Activated T-cell treated with anti-CD3 and anti-CD28 coated beads, Interleukin-2, amount 50 U/mL, for 4 hours (primary cell): ENCODE measurements at regions not wholly inside any gene's neighbourhood (a gene's known extent, or its start where the extent isn't known, plus 50 kb on each side); places are given as distances from the start of the nearest gene placed in this dataset.

ENCODE experiments used
- ATAC-seq, 2 donors: fragments of 200-7000 bp; cut with Tn5 transposase; one replicate each; pipeline ENCODE4 v1.10.0; 2021
- DNase-seq: peaks from one replicate; pipeline ENCODE4 v3.0.0-alpha.2; 2020
- H3K27me3 Mint-ChIP-seq: one replicate; pipeline ENCODE4 v1.8.0; 2021; ENCODE audit warnings: low read depth, mixed read lengths
- H3K36me3 Mint-ChIP-seq: one replicate; pipeline ENCODE4 v1.8.0; 2022; ENCODE audit warnings: mixed read lengths; ENCODE audit not compliant: insufficient read depth
- H3K4me1 Mint-ChIP-seq: one replicate; pipeline ENCODE4 v1.8.0; 2021; ENCODE audit warnings: low read depth, mixed read lengths
- H3K4me3 Mint-ChIP-seq: one replicate; pipeline ENCODE4 v1.8.0; 2021; ENCODE audit warnings: mild to moderate bottlenecking, moderate library complexity, mixed read lengths
- H3K9me3 Mint-ChIP-seq: one replicate; pipeline ENCODE4 v1.8.0; 2021; ENCODE audit warnings: mixed read lengths

DNA sequence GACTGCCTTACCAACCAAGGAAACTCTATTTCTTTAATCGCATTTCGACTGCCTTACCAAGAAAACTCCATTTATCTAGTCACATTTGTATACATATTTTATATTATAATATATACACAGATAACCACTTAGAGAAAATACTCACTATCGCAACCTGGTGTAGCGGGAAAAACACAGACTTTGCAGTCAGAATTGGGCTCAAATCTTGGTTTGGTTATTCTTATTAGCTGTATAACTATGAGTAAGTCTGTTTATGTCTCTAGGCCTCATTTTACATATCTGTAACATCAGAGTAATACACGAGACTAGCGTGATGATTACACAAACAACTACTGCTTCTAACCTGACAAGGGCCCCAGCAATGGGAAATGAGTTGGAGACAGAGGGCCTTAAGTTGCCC is 127.5 kb upstream of the POU5F2 start:
- H3K27me3 Mint-ChIP-seq = no peaks in the 10 kb centered on the region
- H3K9me3 Mint-ChIP-seq = no peaks in the 10 kb centered on the region
- H3K4me3 Mint-ChIP-seq = no peak overlapping the region
- DNase-seq (no peak), ATAC-seq (no peak)
- peaks cover 4% of the 10 kb centered on the region for H3K4me1 Mint-ChIP-seq
- H3K36me3 Mint-ChIP-seq = peaks cover 17% of the 10 kb centered on the region

DNA sequence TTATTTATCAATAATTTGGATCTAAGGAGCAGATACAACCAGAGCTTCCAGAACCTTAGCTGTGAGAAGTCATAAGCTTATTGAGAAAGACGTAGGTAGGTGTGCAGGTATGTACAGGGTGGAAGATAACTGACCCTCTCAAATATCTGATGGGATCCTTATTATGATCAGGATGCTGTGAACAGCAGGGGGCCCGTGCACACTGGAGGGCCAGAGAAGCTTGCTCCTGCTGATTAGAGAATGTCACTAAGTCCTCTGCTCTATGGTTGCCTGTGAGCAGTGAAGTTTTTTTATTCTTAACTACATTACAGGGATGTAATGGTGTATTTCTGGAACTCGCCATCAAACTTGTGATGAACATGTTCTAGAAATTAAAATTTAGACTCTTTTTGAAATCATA is 108.9 kb upstream of the POU5F2 start:
- H3K9me3 Mint-ChIP-seq = peaks cover 9% of the 10 kb centered on the region
- DNase-seq (no peak), ATAC-seq (no peak)
- no peak overlapping the region for H3K4me3 Mint-ChIP-seq
- no peaks in the 10 kb centered on the region for H3K27me3 Mint-ChIP-seq
- no peaks in the 10 kb centered on the region for H3K4me1 Mint-ChIP-seq
- H3K36me3 Mint-ChIP-seq = peaks cover 18% of the 10 kb centered on the region

DNA sequence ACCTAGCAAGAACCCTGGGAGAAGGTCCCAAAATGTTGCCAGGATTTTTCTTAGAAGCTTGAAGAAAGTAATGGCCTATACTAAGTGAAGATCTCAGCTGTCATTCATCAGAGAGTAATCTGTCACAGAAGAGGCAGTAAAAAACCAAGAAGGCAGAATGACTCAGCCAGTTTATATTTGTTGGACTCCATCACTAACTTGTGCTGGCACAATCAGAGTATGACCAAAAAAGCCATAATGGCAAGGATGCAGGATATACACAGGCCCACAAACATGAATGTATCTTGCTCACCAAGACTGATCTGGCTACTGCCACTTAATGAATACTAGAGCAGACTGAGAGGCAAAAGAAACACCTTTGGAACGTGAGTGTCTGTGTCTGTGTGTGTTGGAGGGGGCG is 104.0 kb upstream of the POU5F2 start:
- ATAC-seq (no peak), DNase-seq (no peak)
- no peak overlapping the region for H3K4me3 Mint-ChIP-seq
- no peaks in the 10 kb centered on the region for H3K4me1 Mint-ChIP-seq
- H3K27me3 Mint-ChIP-seq = no peaks in the 10 kb centered on the region
- H3K36me3 Mint-ChIP-seq = peaks cover 50% of the 10 kb centered on the region
- H3K9me3 Mint-ChIP-seq = peaks cover 28% of the 10 kb centered on the region

DNA sequence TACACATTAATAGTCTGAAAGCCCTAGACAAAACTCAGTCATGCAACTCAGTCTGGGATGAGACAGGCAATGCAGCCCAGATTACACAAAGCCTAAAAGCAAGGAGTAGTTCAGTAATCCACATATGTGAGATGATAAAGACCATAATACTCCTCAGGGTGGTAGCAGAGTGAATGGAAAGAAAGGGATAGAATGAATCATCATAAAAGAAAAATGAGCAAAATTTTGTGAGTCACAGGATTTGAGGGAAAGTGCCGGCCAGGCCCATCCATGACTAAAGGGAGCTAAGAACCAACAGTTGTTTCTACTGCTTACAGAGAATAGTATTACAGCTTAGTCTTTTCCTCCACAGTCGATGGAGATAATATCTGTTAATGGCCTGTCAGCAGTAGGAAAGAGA is 90.0 kb upstream of the POU5F2 start:
- ATAC-seq (no peak), DNase-seq (no peak)
- Mint-ChIP-seq H3K36me3 (peaks cover 27% of the 10 kb centered on the region), H3K27me3 (no peaks in the 10 kb centered on the region), H3K4me1 (no peaks in the 10 kb centered on the region), H3K4me3 (no peak overlapping the region), H3K9me3 (peaks cover 11% of the 10 kb centered on the region)

DNA sequence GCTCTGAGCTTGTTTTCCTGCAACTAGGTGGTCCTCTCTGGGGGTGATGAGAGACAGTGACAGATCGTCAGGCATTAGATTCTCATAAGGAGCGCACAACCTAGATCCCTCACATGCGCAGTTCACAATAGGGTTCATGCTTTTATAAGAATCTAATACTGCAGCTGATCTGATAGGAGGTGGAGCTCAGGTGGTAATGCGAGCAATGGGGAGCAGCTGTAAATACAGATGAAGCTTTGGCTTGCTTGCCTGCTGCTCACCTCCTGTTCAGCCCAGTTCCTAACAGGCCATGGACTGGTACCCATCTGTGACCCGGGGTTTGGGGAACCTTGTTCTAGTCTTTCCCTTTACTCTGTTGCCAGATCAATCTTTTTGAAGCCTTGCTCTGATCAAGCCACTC is 89.5 kb upstream of the POU5F2 start:
- H3K4me3 Mint-ChIP-seq = no peak overlapping the region
- peaks cover 29% of the 10 kb centered on the region for H3K36me3 Mint-ChIP-seq
- no peaks in the 10 kb centered on the region for H3K4me1 Mint-ChIP-seq
- DNase-seq (no peak), ATAC-seq (no peak)
- no peaks in the 10 kb centered on the region for H3K27me3 Mint-ChIP-seq
- H3K9me3 Mint-ChIP-seq = peaks cover 11% of the 10 kb centered on the region

DNA sequence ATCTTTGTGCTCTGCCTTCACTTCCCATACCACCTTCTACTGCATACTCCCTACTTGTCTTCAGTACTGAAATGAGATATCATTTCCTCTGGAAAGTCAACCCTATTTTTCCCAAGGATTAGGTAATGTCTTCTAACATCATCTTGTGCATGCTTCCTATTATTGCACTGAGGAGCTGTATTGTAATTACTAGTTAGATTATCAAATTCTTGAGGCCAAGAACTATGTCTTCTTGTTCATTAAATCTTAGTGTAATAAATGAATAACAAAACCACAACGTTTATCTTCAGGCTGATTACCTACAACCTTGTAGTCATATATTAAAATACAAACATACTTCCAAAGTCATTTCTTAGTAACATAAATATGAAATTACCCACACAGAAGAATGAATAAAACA is 87.9 kb upstream of the POU5F2 start:
- Mint-ChIP-seq H3K9me3 (peaks cover 20% of the 10 kb centered on the region), H3K4me3 (no peak overlapping the region), H3K36me3 (peaks cover 39% of the 10 kb centered on the region), H3K4me1 (no peaks in the 10 kb centered on the region), H3K27me3 (no peaks in the 10 kb centered on the region)
- no peak for DNase-seq
- no peak for ATAC-seq

DNA sequence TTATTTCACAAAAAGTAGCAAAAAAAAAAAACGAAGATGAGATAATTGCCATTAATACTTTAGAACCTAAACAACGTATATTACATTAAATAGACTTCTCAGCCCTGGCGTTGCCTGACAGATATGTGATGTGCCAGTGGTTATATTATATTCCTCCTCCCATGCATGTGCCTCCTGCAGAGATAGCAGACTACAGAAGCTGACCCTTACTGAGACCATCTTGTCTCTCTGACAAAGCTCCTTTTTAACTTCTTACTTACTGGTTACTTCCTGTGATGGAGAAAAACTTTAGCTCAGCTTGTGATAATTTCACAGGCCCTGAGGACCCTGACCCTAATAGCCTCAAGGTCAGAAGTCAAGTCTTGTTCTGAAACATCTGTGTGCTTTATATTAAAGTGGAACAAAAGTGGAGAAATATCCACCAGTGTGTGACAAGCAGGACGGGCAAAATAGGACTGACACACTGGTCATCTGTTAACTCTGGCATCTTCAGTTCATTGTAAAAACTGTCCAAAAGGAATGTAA is 80.6 kb upstream of the POU5F2 start:
- H3K36me3 Mint-ChIP-seq = peaks cover 30% of the 10 kb centered on the region
- ATAC-seq = no peak

DNA sequence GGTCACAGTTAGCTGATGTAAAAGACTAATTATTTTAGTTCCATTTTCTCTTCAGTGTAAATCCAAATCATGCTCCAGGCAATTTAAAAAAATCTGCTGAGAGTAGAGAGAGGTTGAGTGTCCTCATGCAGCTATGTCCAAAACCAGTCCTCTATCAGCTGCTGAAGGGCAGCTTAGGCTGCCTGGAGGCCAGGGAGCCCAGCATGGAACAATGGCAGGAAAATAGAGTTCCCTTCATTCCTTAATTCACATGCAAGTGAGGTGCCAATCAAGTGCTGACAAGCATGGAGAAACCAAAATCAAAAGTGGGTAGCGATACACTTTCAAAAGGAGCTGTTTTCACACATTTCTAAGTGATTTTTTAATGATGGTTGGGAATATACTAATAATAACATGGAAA is 78.3 kb upstream of the POU5F2 start:
- no peak for DNase-seq
- H3K27me3 Mint-ChIP-seq = no peaks in the 10 kb centered on the region
- H3K4me3 Mint-ChIP-seq = no peak overlapping the region
- ATAC-seq = no peak
- H3K9me3 Mint-ChIP-seq = no peaks in the 10 kb centered on the region
- H3K36me3 Mint-ChIP-seq = peaks cover 32% of the 10 kb centered on the region
- no peaks in the 10 kb centered on the region for H3K4me1 Mint-ChIP-seq

More for the DNA sequence above, 80.6 kb upstream of the POU5F2 start:
- H3K4me1 Mint-ChIP-seq = no peaks in the 10 kb centered on the region
- no peaks in the 10 kb centered on the region for H3K27me3 Mint-ChIP-seq
- no peak overlapping the region for H3K4me3 Mint-ChIP-seq
- no peak for DNase-seq
- peaks cover 8% of the 10 kb centered on the region for H3K9me3 Mint-ChIP-seq

DNA sequence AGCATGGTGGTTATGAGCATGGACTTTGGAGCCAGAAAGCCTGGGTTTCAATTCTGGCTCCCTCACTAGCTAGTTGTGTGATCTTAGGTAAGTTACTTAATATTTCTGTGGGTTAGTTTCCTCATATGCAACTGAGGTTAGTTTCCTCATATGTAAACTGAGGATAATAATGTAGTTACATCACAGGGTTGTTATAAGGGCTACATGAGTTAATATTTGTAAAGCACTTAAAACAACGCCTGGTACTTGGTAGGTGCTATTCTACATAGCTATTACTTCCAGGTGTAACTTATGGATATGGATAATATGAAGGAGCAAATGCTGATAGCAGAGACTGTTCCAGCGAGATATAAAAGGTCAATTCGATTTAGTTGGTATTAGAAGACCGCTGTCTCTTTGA is 69.4 kb upstream of the POU5F2 start:
- H3K36me3 Mint-ChIP-seq = peaks cover 12% of the 10 kb centered on the region
- H3K27me3 Mint-ChIP-seq = no peaks in the 10 kb centered on the region
- no peak overlapping the region for H3K4me3 Mint-ChIP-seq
- ATAC-seq (no peak), DNase-seq (no peak)
- no peaks in the 10 kb centered on the region for H3K4me1 Mint-ChIP-seq
- H3K9me3 Mint-ChIP-seq = no peaks in the 10 kb centered on the region

DNA sequence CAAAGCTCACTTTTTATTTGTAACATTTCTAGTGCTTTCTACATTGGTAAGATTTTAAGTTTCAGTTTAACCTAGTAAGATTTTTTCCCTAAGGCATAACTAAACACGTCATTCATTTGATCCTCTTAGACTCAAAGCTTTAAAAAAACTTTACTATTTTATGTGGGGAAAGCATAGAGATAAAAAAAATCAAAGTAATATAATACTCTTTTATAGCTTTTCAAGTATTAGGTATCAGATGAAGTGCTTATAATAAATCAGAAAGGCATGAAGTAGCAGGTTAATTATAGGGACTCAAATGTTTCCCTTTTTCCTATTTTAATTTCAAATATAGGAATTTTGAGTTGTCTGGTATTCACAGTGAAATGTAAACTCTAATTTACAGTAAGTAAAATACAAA is 68.0 kb upstream of the POU5F2 start:
- no peaks in the 10 kb centered on the region for H3K4me1 Mint-ChIP-seq
- DNase-seq = no peak
- no peaks in the 10 kb centered on the region for H3K27me3 Mint-ChIP-seq
- no peak overlapping the region for H3K4me3 Mint-ChIP-seq
- no peak for ATAC-seq
- no peaks in the 10 kb centered on the region for H3K9me3 Mint-ChIP-seq
- peaks cover 5% of the 10 kb centered on the region for H3K36me3 Mint-ChIP-seq

DNA sequence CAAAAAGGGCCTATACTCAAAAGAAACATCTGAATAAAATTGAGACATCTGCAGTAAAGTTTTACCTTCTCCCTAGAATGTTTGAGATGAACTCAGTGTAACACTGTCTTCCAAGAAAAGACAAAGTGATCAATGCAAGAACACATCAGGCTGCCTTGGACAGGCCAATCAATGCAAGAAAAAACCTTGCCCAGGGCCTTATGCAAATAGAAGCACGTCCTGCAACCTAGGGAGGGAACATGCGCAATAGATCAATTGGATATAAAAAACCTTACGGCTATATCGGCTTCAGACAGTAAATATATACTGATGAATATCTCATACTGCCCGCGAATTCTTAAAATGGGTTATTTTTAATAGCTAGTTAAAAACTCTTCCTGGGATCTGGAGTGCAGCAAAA is 66.4 kb upstream of the POU5F2 start:
- ATAC-seq (no peak), DNase-seq (no peak)
- no peaks in the 10 kb centered on the region for H3K36me3 Mint-ChIP-seq
- H3K9me3 Mint-ChIP-seq = no peaks in the 10 kb centered on the region
- no peak overlapping the region for H3K4me3 Mint-ChIP-seq
- no peaks in the 10 kb centered on the region for H3K27me3 Mint-ChIP-seq
- H3K4me1 Mint-ChIP-seq = no peaks in the 10 kb centered on the region

DNA sequence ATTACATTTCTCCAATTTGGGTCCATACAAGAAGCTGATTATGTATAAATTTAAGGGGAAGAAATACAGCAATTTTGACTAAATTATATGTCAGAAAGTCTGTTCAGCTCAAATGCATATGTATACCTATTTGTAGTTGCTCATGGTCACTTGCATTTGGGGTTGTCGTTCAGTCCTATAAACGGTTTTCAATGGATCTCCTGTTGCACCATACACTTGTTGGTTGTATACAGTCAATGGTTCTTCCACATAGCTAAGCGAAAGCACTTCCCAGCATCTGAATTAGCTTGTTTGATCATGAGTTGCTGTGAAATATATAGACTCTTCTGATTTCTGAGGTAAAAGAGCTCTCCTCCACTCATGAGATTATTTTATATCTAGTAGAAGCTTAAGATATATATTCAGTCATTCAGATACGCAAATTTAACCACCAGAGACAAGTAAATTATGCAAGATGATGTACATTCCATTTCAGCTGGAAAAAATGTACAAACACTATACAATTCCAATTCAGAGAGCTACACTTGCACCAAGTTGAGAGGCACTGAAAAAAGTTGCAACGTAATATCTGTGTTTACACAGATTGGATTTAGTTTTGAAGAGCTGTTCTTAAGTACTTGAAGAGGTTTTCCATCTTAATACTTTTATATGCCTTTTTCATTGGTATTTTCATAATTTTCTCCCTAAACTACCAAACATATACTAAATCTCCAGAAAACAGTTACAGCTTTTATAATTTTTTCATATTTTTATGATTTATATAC is 64.4 kb upstream of the POU5F2 start:
- ATAC-seq (no peak), DNase-seq (no peak)
- no peak overlapping the region for H3K4me3 Mint-ChIP-seq
- no peaks in the 10 kb centered on the region for H3K4me1 Mint-ChIP-seq
- no peaks in the 10 kb centered on the region for H3K9me3 Mint-ChIP-seq
- H3K27me3 Mint-ChIP-seq = no peaks in the 10 kb centered on the region
- H3K36me3 Mint-ChIP-seq = no peaks in the 10 kb centered on the region

DNA sequence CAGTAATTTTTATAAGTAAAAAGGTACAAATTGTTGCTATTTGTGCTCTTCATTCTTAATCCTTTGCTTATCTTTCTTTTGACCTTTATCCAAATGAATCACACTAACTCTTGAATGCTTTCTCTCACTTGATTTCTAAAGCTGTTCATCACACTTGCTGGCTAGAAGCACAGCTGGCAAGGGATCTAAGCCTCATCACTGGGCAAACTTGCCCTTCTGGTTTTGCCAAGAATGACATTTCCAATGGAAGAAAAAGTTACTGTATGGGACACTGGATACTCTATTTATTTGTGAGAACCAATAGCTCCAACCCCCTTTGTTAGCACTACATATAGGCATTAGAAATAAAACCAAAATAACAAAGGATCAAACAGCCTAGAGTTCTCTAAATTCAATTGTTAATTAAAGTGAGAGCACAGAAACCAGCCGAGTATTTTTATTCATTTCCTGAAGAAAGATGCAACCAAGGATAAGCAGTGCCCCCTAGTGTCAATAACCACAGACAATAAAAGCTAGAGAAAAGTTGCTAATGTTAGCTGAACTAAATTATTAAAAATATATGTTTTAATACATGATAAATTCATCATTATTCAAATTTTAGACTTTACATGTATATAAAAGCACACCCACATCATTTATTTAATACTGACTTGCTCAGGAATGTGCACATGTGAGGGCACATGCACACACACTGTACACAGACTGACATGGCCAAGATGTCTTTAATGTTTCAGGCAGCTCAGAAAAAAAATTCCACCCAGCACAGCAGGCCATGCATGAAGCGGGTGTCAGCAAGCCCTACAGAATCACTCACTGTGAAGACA is 59.8 kb upstream of the POU5F2 start:
- Mint-ChIP-seq H3K9me3 (no peaks in the 10 kb centered on the region), H3K27me3 (no peaks in the 10 kb centered on the region), H3K4me3 (no peak overlapping the region), H3K4me1 (no peaks in the 10 kb centered on the region), H3K36me3 (peaks cover 3% of the 10 kb centered on the region)
- ATAC-seq (no peak), DNase-seq (no peak)

DNA sequence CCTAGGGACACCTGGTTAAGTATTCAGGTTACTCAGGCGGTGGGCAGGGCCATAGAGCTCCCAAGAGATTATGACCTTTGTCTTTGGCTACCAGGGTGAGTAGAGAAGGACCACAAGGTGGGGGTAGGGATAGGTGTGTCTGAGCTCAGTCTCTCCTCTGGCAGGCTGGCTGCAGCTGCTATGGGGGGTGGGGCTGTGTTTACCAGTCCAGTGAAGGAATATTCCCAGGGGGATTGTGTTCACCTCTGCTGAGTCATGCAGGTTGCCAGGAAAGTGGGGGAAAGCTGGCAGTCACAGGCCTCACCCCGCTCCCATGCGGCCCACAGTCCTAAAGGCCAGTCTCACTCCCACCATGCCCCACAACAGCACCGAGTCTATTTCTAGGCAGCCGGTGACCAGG is 53.6 kb upstream of the POU5F2 start:
- no peaks in the 10 kb centered on the region for H3K27me3 Mint-ChIP-seq
- H3K4me3 Mint-ChIP-seq = no peak overlapping the region
- peaks cover 21% of the 10 kb centered on the region for H3K36me3 Mint-ChIP-seq
- no peak for DNase-seq
- ATAC-seq = no peak
- no peaks in the 10 kb centered on the region for H3K4me1 Mint-ChIP-seq
- no peaks in the 10 kb centered on the region for H3K9me3 Mint-ChIP-seq
